GDM1 (cell line): ENCODE measurements at regions not wholly inside any gene's neighbourhood (a gene's known extent, or its start where the extent isn't known, plus 50 kb on each side); places are given as distances from the start of the nearest gene placed in this dataset.

Experiments
- DNase-seq: peaks from one replicate; lab custom pipeline; 2025; lab: John Stamatoyannopoulos, UW

DNA sequence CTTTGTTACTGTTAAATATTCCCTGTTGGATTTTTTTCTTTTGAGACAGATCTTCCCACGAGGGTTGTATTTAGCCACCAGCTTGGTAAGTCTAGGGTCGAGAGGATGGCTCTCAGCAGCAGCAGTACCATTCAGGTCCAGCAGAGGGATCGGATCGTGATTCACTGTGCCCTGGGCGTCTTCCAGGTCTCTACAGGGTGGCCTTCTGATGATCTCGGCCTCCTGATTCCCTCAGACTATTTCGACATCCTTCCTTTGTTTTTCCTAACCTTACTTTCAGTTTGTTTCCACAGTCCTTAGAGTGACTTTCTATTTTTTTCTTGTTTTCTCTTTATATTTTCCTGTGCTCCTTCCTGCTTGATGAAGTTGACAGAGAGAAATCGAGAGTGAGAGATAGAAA lies 1436.9 kb downstream of the UQCRFS1 start:
- peak; percentile 4 for DNase-seq

DNA sequence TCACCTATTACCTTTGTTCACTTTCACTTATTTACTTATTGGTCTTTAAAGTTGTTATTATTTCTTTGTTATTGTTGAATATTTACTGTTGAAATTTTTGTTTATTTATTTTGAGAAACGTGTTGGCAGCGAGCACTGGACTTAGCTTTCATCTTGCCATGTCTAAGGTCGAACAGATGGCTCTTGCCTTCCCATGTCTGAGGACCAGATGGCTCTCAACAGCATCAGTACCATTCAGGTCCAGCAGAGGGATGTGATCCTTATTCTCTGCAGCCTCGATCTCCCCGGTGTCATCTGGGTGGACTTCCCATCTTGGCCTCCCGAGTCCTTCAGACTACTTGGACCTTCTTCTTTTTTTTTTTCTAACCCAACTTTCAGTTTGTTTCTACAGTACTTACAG lies 1437.6 kb downstream of the UQCRFS1 start:
- DNase-seq = no peak

DNA sequence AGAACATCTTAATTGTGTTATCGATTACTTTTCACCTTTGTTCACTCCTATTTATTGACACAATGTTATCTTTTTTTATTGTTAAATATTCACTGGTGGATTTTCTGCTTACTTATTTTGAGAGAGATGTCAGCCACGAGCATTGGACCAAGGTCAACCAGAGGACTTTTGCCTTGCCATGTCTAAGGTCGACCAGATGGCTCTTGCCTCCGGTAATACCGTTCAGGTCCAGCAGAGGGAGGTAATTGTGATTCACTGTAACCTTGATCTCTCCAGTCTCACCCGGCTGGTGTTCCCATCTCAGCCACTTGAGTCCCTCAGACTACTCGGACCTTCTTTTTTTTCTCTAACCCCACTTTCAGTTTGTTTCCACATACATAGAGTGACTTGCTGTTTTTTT lies 1438.1 kb downstream of the UQCRFS1 start:
- DNase-seq = no peak

DNA sequence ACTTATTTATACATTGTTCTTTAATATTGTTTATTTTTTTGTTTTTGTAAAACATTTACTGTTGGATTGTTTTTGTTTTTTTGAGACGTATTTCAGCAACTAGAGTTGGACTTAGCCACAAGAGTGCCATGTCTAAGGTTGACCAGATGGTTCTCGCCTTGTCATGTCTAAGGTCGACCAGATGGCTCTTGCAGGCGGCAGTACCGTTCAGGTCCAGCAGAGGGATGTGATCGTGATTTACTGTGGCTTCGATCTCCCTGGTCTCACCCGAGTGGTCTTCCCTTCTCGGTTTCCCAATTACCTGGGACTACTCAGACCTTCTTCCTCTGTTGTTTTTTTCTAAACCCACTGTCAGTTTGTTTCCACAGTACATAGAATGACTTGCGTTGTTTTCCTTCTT lies 1438.6 kb downstream of the UQCRFS1 start:
- DNase-seq = no peak

DNA sequence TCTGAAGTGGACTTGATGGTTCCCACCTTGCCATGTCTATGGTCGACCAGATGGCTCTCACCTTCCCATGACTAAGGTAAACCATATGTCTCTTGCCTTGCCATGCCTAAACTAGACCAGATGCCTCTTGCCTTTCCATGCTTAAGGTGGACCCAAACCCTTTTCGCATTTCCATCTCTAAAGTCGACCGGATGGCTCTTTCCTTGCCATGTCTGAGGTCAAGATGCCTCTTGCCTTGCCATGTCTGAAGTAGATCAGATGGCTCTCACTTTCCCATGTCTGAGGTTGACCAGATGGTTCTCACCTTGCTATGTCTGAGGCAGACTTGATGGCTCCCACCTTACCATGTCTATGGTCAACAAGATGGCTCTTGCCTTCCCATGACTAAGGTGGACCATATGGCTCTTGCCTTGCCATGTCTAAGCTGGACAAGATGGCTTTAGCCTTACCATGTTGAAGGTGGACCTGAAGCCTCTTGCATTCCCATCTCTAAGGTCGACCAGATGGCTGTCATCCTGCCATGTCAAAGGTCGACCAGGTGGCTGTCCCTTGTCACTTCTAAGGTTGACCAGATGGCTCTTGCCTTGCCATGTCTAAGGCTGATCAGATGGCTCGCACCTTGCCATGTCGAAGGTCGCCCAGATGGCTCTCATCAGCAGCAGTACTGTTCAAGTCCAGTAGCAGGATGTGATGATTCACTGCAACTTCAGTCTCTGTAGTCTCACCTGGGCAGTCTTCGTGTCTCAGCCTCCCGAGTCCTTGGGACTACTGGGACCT lies 1439.4 kb downstream of the UQCRFS1 start:
- DNase-seq = no peak

DNA sequence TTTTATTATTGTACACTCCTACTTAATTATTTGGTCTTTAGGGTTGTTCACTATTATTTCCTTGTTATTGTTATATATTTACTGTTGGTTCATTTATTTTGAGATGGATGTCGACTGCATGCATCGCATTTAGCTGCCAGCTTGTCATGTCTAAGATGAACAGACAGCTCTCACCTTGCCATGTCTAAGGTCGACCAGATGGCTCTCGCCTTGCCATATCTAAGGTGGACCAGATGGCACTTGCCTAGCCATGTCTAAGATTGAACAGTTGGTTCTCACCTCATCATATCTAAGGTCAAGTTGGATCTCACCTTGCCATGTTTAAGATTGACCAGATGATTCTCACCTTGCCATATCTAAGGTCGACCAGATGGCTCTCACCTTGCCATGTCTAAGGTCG lies 1440.9 kb downstream of the UQCRFS1 start:
- DNase-seq = no peak

DNA sequence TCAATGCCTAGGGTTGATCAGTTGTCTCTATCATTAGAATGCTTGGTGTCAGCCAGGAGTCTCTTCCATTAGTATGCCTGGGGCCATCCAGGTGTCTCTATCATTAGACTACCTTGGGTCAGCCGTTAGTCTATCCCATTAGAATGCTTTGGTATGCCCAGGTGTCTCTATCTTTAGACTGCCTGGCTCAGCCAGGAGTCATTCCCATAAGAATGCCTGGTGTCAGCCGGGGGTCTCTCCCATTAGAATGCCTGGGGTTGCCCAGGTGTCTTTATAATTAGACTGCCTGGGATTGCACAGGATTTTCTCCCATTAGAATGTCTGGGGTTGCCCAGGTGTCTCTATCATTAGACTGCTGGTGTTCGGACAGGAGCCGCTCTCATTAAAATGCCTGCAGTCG lies 1442.9 kb downstream of the UQCRFS1 start:
- no peak for DNase-seq

DNA sequence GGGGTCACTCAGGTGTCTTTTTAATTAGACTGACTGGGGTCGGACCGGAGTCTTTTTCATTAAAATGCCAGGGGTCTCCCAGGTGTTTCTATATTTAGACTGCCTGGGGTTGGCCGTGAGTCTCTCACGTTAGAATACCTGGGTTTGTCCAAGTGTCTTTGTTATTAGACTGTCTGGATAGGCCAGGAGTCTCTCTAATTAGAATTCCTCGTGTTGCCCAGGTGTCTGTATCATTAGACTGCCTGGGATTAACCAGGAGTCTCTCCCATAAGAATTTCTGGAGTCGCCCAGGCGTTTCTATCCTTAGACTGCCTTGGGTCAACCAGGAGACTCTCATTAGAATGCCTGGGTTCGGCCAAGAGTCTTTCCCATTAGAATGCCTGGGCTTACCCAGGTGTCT lies 1445.7 kb downstream of the UQCRFS1 start:
- DNase-seq = no peak

DNA sequence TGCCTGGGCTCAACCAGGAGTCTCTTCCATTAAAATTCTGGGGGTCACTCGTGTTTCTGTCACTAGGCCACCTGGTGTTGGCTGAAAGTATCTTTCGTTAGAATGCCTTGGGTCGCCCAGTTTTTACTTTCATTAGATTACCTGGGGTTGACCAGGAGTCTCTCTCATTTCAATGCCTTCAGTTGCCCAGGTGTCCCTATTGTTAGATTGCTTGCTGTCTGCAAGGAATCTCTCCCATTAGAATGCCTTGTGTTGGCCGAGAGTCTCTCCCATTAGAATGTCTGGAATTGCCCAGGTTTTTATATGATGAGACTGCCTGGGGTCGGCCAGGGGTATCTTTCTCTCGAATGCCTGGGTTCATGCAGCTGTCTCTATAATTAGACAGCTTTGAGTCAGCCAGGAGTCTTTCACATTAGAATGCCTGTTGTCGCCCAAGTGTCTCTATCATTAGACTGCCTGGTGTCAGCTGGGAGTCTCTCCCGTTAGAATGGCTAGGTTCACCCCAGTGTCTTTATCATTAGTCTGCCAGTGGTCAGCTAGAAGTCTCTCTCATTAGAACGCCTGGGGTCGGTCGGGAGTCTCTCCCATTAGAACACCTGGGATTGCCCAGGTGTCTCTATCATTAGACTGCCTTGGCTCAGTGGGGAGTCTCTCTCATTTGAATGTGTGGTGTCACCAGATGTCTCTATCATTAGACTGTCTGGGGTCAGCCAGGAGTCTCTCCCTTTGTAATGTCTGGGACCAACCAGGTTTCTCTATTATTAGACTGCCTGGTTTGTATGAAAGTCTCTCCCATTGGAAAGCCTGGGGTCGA lies 1446.8 kb downstream of the UQCRFS1 start:
- DNase-seq = no peak

DNA sequence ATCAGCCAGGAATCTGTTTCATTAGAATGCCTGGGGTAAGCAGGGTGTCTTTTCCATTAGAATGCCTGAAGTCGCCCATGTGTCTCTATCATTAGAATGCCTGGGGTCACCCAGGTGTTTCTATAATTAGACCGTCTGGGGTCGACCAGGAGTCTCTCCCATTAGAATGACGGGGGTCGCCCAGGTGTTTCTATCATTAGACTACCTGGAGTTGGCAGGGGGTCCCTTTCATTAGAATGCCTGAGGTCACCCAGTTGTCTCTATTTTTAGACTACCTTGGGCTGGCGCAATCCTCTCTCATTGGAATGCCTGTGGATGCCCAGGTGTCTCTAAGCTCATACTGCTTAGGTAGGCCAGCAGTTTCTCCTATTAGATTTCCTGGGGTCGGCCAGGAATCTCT lies 1447.6 kb downstream of the UQCRFS1 start:
- no peak for DNase-seq

DNA sequence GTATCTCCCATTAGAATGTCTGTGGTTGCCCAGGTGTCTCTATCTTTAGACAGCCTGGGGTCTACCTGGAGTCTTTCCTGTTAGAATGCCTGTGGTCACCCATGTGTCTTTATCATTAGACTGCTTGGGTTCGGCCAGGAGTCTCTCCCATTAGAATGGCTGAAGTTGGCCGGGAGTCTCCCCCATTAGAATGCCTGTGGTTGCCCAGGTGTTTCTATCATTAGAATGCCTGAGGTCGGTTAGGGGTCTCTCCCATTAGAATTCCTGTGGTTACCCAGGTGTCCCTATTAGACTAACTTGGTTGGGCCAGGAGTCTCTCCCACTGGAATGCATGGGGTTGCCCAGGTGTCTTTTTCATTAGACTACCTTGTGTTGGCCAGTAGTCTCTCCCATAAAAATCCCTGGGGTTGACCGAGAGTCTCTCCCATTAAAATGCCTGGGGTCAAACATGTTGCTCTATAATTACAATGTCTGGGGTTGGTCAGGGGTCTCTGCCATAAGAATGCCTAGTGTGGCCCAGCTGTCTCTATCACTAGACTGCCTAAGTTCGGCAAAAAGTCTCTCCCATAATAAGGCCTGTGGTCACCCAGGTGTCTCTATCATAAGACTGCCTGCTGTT lies 1448.7 kb downstream of the UQCRFS1 start:
- no peak for DNase-seq

DNA sequence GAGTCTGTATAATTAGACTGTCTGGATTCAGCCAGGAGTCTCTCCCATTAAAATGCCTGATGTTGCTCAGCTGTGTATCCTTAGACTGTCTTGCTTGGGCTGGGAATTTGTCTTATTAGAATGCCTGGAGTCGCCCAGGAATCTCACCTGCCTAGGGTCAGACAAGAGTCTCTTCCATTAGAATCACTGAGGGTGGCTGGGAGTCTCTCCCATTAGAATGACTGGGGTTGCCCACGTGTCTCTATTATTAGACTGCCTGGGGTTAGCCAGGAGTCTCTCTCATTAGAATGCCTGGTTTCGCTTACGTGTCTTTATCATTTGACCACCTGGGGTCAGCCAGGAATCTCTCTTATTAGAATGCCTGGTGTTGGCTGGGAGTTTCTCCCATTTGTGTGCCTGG lies 1450.0 kb downstream of the UQCRFS1 start:
- DNase-seq = no peak

DNA sequence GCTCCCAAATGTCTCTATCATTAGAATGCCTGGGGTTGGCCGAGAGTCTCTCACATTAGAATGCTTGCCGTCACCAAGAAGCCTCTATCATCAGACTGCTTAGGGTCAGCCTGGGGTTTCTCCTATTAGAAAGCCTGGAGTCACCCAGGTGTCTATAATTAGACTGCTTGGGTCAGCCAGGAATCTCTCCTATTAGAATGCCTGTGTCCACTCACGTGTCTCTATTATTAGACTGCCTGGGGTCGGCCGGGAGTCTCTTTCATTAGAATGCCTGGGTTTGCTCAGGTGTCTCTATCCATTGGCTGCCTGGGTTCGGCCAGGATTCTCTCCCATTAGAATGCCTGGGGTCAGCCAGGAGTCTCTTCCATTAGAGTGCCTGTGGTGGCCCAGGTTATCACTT lies 1453.1 kb downstream of the UQCRFS1 start:
- no peak for DNase-seq

DNA sequence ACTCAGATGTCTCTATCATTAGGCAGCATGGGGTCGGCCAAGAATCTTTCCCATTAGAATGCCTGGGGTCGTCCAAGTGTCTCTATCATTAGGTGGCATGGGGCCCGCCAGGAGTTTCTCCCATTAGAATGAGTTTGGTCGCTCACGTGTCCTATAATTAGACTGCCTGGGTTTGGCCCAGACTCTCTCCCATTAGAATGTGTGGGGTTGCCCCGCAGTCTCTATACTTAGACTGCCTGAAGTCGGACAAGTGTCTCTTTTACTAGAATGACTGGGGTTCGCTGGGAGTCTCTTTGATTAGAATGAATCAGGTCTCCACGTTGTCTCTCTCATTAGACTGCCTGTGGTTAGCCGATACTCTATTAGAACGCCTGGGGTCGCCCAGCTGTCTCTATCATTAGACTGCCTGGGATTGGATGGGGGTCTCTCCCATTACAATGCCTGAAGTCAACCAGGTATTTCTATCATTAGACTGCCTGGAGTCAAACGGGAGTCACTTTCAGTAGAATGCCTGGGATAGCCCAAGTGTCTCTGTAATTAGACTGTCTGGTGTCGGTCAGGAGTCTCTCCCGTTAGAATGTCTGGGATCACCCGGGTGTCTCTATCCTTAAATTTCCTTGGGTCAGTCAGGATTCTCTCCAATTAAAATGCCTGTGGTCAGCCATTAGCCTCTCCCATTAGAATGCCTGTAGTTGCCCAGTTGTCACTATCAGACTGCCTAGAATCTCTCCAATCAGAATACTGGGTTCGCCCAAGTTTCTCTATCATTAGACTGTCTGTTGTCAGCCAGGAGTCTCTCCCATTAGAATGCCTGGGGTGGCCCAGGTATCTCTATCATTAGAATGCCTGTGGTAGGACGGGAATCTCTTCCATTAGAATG lies 1454.1 kb downstream of the UQCRFS1 start:
- no peak for DNase-seq

DNA sequence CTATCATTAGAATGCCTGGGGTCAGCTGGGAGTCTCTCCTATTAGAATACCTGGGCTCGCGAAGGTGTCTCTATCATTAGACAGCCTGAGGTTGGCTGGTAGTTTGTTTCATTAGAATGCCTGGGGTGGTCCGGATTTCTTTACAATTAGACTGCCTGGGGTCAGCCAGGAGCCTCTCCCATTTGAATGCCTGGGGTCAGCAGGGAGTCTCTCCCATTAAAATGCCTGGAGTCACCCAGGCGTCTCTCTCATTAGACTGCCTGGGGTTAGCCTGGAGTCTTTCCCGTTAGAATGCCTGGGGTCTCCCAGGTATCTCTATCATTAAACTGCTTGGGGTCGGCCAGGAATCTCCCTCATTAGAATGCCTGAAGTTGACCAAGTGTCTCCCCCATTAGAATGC lies 1458.3 kb downstream of the UQCRFS1 start:
- DNase-seq = no peak

DNA sequence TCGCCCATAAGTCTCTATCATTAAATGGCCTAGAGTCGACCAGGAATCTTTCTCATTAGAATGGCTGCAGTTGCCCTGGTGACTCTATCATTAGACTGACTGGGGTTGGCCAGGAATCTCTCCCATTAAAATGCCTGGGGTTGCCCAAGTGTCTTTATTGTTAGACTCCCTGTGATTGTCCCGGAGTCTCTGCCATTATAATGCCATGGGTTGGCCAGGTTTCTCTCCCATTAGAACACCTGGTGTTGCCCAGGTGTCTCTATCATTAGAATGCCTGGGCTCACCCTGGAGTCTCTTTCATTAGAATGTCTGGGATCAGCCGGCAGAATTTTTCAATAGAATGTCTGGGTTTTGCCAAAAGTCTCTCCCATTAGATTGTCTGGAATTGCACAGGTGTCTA lies 1459.3 kb downstream of the UQCRFS1 start:
- DNase-seq = no peak

DNA sequence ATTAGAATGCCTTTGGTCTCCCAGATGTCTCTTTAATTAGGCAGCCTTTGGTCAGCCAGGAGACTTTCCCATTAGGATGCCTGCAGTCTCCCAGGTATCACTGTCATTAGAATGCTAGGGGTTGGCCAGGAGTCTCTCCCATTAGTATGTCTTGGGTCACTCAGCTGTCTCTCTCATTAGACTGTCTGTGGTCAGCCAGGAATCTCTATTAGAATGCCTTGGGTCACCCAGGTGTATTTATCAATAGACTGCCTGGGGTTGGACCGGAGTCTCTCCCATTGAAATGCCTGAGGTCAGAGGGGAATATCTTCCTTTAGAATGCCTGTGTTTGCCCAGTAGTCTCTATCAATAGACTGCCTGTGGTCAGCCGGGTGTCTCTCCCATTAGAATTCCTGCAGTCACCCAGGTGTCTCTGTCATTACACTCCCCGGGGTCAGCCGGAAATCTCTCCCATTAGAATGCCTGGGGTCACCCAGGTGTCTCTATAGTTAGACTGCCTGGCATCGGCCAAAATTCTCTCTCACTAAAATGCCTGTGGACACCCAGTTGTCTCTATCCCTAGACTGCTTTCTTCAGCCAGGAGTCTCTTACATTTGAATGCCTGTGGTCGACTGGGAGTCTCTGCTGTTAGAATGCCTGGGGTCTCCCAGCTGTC lies 1460.3 kb downstream of the UQCRFS1 start:
- no peak for DNase-seq

DNA sequence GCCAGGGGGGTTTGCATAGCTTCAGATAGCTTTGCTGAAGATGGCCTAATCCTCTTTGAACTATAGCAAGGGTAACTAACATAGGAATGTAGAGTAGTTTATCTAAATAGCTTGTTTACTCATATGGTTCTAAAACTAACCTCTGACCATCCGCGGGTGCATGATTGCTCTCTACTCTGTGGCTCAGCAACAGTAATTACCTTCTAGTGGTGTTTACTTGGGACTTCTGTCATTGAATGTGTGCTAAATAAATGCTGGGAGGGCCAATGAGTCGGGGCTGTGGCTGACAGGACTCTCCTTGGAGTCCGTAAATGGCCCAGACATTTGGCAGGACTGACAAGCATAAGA lies 1461.9 kb downstream of the UQCRFS1 start:
- no peak for DNase-seq

DNA sequence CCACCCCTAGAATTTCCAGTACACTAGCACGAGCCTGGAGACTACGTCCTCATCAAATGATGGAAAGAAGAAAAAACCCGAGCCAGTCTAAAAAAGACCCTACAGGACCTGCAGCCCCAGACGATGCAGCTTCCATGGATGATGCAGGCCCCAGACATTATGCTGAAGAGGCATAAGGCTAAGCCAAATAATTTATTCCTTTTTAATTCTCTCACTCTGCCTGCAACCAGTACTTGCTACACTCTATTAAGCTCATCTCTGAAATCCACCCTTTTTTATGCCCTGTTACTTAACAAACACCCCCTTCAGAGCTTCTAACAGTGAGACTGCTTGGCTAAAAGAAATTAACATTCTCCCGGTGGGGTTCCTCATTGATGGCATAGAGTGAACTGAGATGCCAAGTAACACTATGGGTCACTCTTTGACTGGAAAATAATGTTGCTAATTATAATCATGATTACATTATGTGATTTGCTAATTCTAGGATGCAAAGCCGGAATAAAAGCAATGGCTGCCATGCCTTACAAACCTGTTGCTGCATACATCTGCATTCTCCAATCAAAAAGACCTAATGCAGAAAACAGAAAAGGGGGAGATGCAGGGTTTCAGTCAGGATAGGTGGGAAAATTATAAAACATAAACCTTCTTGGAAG lies 1462.4 kb downstream of the UQCRFS1 start:
- no peak for DNase-seq

DNA sequence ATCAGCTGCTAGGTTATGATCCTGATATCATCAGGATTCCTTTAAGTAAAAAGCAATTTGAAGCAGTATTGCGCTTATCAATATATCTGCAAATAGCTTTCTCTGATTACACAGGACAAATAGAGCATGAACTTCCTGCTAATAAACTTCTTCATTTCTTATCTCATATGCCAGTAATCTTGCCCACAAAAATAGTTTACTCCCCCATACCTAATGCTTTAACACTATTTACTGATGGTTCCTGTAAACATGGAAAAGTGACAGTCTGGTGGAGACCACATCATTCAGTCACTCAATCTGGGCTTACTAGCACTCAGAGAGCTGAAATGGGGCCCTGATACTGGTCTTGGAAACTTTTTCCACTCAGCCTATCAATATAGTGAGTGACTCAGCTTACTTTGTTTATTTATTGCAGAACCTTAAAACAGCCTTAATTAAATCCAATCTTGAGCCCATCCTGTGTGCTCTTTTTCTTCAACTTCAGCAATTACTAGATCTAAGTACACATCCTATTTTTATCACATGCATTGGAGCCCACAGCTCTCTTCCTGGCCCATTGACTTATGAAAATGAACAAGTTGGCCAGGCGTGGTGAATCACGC lies 1464.3 kb downstream of the UQCRFS1 start:
- no peak for DNase-seq
